NCI-H2196 treated with DMSO at 0.1 percent for 48 hours (cell line): ENCODE measurements at regions not wholly inside any gene's neighbourhood (a gene's known extent, or its start where the extent isn't known, plus 50 kb on each side); places are given as distances from the start of the nearest gene placed in this dataset.
"Not testable (repeated sequence)": the region's sequence is repeated elsewhere in the genome, so short reads cannot be mapped to it uniquely, and the experiment has no call there.

Source experiments
- DNase-seq: peaks from one replicate; lab custom pipeline; 2025; ENCODE audit not compliant: unreplicated experiment; lab: John Stamatoyannopoulos, UW

DNA sequence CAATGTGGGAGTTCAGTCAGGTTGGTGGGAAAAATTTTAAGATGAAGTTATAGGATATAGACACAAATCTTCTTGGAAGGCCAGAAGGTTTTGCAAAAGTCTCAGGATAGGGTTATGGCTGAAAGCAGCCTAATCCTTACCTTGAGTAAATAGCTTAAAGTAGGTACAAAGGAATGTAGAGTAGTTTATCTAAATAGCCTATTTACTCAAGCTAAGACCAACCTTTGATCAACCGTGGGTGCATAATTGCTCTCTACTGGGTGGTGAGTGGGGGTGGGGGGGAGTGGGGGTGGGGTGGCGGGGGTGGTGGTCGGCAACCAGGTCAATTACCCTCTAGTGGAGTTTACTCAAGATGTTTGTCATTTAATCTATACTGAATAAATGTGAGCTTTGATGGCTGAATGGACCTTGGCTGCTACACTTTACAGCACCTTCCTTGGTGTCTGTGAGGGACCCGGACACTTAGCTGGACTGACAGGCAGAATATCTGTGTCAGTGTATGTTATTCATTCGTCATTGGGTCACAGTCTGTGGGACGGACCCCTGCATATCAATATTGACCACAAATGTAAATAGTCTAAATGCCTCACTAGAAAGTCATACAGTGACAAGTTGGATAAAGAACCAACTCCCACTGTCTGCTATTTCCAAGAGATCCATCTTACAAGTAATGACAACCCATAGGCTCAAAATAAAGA lies 545.7 kb upstream of the PABPC4L start:
- DNase-seq: no peak

DNA sequence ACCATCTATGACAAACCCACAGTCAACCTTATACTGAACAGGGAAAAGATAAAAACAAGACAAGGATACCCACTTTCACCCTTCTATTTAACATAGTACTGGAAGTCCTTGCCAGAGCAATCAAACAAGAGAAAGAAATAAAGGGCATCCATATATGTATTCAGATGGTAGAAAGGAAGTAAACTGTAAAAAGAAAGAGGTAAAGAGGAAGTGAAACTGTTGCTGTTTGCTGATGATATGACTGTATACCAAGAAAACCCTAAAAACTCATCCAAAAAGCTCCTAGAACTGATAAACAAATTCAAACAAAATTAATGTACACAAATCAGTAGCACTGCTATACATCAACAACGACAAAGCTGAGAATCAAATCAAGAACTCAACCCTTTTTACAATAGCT lies 538.7 kb upstream of the PABPC4L start:
- no peak for DNase-seq

- no peak for DNase-seq
Observed at GRCh38 chr4:134735901-134736300, 534.3 kb upstream of the PABPC4L start.

- no peak for DNase-seq
Observed at GRCh38 chr4:134727696-134728095, 526.1 kb upstream of the PABPC4L start.

GRCh38 chr4:134722306-134722705 lies 520.7 kb upstream of the PABPC4L start:
- DNase-seq: no peak

DNA sequence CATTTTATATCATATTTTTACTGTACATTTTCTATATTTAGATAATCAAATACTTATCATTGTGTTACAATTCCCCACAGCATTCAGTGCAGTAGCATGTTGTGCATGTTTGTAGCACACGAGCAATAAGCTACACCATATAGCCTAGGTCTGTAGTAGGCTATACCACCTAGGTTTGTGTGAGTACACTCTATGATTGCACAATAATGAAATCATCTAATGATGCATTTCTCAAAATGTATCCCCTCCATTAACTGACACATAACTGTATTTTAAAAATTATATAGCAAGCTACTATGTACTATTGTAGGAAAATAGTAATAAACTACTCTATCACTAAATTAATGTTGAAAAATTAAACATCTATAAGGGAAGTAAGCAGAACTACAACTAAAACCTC lies 518.4 kb upstream of the PABPC4L start:
- DNase-seq: no peak

DNA sequence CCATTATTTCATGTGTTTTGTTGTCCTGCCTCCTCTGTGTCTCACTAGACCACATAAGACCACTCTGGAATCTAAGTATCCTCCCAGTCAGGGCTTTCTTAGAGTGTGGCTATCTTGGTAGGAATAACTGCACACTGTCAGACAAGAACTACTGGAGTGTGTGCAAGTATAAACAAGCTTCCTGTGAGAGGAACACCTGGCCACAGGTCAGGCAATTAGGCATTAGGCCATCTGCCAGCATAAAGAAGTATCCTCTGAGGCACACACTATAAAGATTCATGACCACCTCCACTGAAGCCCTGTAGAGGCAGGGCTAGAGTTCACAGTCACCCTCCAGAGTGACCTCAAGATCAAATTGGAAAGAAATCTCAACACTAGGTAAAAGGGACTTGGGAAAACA lies 507.0 kb upstream of the PABPC4L start:
- DNase-seq: no peak

- no peak for DNase-seq
Observed at GRCh38 chr4:134708026-134708425, 506.4 kb upstream of the PABPC4L start.

- no peak for DNase-seq
Observed at GRCh38 chr4:134702374-134702773, 500.8 kb upstream of the PABPC4L start.

DNA sequence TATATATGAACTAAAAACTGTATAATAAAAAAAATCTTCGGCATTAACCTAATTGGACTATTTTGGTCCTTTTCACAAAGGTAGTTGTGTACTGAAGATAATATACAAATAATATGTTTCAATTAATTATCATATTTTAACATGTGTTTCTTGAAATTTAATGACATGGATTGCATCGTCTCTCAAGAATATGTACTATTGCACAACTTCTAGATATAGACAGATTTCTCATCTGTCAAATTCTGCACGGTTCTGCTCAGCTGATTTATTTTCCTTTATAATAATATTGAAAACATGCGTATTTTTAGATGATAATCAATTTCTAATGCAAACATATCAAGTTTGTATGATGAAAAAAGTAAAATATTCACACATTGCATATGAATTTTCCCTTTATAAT lies 498.7 kb upstream of the PABPC4L start:
- no peak for DNase-seq

DNA sequence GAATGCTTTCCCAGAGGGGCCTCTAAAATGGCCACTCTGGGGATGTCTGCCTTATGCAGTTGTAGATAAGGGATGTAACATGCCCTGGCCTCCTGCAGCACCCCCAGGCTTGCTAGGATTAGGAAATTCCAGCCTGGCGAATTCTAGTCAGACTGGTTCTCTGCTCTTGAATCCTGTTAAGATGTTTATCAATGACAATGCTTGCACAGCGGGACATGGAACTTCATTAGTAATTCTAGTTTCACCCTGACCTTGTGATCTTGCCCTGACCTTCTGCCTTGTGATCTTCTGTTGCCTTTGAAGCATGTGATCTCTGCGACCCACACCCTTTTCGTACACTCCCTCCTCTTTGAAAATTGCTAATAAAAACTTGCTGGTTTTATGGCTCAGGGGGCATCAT lies 497.2 kb upstream of the PABPC4L start:
- not testable (repeated sequence) for DNase-seq

GRCh38 chr4:134695433-134695832 lies 493.8 kb upstream of the PABPC4L start:
- DNase-seq: no peak

DNA sequence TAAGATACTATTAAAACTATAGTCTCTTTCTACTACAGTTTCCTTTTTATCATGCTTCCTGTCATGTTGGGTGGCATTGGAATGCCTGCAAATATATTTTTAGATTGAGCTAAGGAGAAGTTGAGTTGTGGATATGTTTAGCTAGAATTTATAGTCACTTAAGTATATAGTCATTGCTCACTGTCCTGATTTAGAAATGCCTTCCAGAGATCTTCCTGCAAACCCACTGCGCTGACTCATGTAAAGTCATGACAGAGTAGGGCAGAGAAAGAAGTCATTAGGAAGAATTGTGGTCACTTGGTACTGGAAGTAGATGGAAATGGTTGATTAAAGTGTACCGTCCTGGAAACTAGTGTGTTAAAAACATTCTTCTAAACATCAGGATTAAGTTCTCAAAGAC lies 490.3 kb upstream of the PABPC4L start:
- DNase-seq: no peak

DNA sequence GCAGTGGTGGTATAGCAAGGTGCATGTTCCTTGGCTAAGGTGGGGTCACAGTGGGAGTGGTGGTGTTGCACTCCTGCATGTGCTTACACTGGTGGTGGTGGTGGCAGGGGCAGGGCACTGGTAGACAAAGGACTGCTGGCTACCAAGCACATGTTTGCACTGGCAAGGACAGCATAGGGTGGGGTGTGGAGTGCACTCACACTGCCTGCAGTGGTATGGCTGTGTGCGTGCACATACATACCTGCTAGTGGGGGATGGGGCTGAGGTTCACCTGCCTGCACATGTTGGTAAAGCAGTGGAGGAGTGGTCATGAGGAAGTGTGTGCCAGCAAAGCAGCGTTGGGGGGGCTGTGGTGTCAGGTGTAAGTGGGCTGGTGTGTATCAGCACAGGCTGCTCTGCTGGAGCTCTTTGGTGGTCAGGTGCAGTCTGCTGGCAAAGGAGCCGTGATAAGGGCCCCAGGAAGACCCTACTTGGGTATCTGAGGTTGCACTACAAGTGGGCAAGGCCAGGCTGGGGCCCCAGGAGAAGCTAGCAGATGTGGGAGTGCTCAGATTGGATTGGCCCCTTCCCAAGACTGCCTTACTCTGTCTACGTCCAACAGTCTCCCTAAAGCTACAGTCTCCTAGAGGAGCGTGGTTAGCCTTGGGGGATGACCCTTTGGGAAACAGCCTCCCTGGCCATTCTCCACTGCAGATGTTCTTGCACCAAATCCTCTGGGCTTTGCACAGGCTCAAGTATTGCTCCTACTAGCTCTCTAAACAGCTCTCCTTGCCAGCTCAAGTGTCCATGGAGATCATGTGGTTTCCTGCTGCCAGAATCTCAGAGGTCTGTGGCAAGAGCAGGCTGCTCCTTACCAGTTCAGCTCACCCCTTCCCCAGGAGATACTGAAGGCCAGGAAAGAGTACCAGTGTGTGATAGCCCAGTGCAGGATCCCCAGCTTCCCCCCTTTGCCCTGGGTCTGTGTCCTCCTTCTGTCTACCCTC lies 486.3 kb upstream of the PABPC4L start:
- DNase-seq: no peak

GRCh38 chr4:134677209-134677814 lies 475.7 kb upstream of the PABPC4L start:
- no peak for DNase-seq

DNA sequence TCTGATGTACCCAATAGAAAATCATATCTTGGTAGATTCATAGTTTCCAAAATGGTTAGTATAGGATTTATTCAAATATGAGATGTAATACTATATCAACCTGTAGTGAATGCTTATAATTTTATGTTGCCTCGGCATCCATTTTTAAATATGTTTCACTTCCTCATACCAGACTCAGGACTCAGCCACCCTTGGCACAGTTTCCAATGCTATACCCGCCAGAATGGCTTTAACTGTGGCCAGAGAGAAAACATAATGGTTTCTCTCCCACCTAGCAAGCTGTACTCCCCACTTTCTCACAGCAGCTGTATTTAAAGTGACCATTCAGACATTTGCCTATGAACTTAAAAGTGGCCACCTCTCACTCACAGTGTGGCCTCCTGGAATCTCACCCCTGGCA lies 466.6 kb upstream of the PABPC4L start:
- no peak for DNase-seq

GRCh38 chr4:134666640-134667039 lies 465.1 kb upstream of the PABPC4L start:
- DNase-seq: no peak

- no peak for DNase-seq
Observed at GRCh38 chr4:134665429-134665828, 463.8 kb upstream of the PABPC4L start.

GRCh38 chr4:134663742-134664141 lies 462.2 kb upstream of the PABPC4L start:
- DNase-seq: no peak

- DNase-seq: no peak
Observed at GRCh38 chr4:134650461-134650860, 448.9 kb upstream of the PABPC4L start.

- no peak for DNase-seq
Observed at GRCh38 chr4:134645778-134646177, 444.2 kb upstream of the PABPC4L start.
